GM12865 (cell line): ENCODE measurements at regions not wholly inside any gene's neighbourhood (a gene's known extent, or its start where the extent isn't known, plus 50 kb on each side); places are given as distances from the start of the nearest gene placed in this dataset.
"Not testable (repeated sequence)": the region's sequence is repeated elsewhere in the genome, so short reads cannot be mapped to it uniquely, and the experiment has no call there.

Source experiments
- DNase-seq: peaks from one replicate; pipeline ENCODE4 v3.0.0; 2010; ENCODE audit warnings: low read depth
- H3K4me3 ChIP-seq: 2 replicates; pipeline ENCODE4 v1.5.1; 2011; ENCODE audit warnings: mild to moderate bottlenecking, low read depth, low read length, control low read depth
- CTCF ChIP-seq: IDR thresholded peaks from 2 replicates; pipeline ENCODE4 v1.5.1; 2011; ENCODE audit warnings: low read length, control low read depth, low read depth, inconsistent platforms; ENCODE audit not compliant: insufficient read depth; ENCODE audit errors: missing control alignments

GRCh38 chr1:163609858-163610257 is 288.1 kb downstream of the NUF2 start:
- no peak for TF ChIP-seq CTCF
- no peak for DNase-seq
- H3K4me3 ChIP-seq = no peak overlapping the region

- H3K4me3 ChIP-seq = no peak overlapping the region
- DNase-seq = no peak
- TF ChIP-seq CTCF = no peak
These were observed 288.7 kb downstream of the NUF2 start for GRCh38 chr1:163610486-163610885.

DNA sequence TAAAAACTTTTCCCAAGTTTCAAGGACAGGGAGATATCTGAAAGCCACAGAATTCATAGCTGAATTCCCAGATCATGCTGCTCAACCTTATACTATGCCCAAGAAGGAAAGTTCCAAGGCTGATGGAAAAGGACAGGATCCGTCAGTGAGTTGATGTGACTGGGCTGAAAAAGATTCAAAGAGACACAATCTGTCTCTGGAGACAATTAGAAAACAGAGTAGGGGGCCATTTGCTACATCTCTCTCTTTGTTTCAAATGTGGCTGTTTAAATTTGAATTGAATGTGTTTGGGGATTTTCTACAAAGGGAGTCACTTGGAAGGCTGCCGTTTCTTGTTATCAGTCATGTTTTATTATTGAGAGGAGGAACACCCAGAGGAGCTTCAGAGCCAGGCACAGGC is 292.6 kb downstream of the NUF2 start:
- DNase-seq = no peak
- no peak overlapping the region for H3K4me3 ChIP-seq
- TF ChIP-seq CTCF = no peak

DNA sequence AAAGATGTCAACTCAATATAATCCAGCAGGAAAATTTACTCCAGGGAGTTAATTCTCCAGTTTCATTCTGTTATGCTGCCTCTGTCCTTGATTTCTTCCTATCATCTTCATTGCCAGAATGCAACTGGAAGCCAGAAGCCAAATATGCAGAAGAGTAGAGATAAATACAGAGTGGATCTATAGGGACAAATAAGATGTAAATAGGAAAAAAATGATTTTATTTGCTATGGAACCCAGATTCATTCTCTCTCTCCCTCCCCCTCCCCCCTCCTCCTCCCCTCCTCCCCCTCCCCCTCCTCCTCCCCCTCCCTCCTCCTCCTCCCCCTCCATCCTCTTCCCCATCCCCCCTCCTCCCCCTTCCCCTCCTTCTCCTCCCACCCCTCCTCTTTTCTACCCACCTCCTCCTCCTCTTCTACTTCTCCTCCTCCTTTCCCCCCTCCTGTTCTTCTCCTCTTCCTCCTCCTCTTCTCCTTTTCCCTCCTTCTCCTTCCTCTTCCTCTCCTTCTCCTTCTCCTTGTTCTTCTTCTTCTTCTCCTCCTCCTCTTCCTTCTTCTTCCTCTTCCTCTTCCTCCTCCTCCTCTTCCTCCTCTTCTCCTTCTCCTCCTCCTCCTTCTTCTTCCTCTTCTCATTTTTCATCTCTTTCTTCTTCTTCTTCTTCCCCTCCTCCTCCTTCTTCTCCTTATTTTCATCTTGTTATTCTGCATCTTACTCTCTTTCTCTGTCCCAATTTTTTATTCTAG is 306.4 kb downstream of the NUF2 start:
- no peak for TF ChIP-seq CTCF

DNA sequence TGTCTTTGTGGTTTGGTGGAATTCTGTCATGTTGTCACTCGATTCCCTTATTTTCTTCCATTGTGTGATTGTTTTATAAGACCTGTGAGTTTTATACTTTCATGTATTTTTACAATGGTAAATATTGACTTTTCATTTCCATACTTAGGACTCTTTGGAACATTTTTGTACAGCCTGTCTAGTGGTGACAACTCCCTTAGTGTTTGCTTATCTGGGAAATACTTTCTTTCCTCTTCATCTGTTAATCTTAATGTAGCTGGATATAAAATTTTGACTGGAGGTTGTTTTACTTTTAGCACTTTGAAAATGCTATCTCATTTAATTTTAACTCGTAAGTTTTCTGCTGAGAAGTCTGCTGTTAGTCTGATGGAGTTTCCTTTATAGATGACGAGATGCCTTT is 310.5 kb downstream of the NUF2 start:
- TF ChIP-seq CTCF = no peak
- no peak for DNase-seq
- H3K4me3 ChIP-seq = no peak overlapping the region

More for the DNA sequence above, 306.4 kb downstream of the NUF2 start:
- H3K4me3 ChIP-seq = no peak overlapping the region
- no peak for DNase-seq

DNA sequence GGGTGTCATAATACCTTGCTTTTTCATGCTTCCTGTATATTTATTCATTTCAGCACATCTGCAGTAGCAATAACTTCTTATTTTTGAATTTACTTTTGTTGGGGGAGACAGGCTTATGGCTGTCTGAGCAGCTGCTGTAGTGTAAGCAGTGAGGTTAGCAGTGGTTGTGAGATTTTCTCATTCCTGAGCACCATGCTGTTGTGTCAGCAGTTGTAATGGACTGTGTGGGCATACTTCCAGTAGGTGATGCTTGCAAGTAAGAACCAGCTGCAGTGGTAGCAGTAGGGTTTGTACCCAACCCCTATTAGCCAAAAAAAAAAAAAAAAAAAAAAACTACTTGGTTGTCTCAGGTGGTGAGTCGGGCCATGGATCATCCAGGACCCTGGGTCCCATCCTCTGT is 311.6 kb downstream of the NUF2 start:
- no peak for TF ChIP-seq CTCF
- DNase-seq = no peak
- H3K4me3 ChIP-seq = no peak overlapping the region

DNA sequence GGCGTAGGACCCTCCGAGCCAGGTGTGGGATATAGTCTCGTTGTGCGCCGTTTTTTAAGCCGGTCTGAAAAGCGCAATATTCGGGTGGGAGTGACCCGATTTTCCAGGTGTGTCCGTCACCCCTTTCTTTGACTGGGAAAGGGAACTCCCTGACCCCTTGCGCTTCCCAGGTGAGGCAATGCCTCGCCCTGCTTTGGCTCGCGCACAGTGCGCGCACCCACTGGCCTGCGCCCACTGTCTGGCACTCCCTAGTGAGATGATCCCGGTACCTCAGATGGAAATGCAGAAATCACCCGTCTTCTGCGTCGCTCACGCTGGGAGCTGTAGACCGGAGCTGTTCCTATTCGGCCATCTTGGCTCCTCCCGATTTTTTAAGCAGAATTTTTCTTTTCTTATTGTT is 323.9 kb downstream of the NUF2 start:
- not testable (repeated sequence) for DNase-seq, H3K4me3 ChIP-seq
